ENCODE measurements at regions not wholly inside any gene's neighbourhood (a gene's known extent, or its start where the extent isn't known, plus 50 kb on each side); places are given as distances from the start of the nearest gene placed in this dataset.

DNA sequence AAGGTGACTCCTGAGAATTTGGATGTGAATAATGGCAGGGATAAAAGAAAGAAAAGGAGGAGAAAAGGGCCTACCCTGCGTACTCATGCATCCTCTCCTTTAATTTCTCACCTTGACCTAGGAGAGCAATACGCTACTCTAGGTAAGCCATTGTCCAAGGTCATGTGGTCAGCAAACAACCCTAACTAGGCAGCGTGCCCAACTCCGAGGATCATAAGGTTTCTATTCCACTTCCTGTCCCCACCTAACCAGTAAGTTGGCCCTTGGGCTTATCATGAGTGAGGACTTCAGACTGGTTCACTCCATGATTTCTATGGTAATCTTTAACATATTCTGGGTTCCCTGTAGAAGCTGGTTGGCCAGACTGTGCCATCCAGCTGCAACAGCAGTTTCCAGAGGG, 315.1 kb upstream of the CCL2 start:
- H4K20me1 ChIP-seq (ENCODE audit: insufficient read depth, low read length) = no peaks in the 10 kb centered on the region
- no peaks in the 10 kb centered on the region for H3K79me2 ChIP-seq (ENCODE audit: low read length)
- no peaks in the 10 kb centered on the region for H3K27me3 ChIP-seq (replicated peaks; ENCODE audit: insufficient read depth, low read length)
- H3K36me3 ChIP-seq (replicated peaks; ENCODE audit: insufficient read depth, low read length) = no peaks in the 10 kb centered on the region
- H3K4me2 ChIP-seq (ENCODE audit: low read depth, low read length) = no peak overlapping the region
- no peak overlapping the region for H3K27ac ChIP-seq (ENCODE audit: low read length)
- no peak overlapping the region for H3K4me3 ChIP-seq (ENCODE audit: low read length)
- no peaks in the 10 kb centered on the region for H3F3A ChIP-seq (ENCODE audit: insufficient read depth, low read length)
- no peak for TF ChIP-seq EZH2phosphoT487 (IDR thresholded peaks at IDR 0.05; ENCODE audit: low read length)
- no peak for TF ChIP-seq EZH2 (optimal IDR thresholded peaks at IDR 0.05; ENCODE audit: low read depth, low read length)
- H3K9me2 ChIP-seq (replicated peaks; ENCODE audit: insufficient read depth, low read length) = no peaks in the 10 kb centered on the region
- H2AFZ ChIP-seq (ENCODE audit: low read length) = no peak overlapping the region
- no peak for DNase-seq
- no peaks in the 10 kb centered on the region for H3K9me3 ChIP-seq (replicated peaks; ENCODE audit: insufficient read depth, low read length)
- no peak overlapping the region for H3K9ac ChIP-seq (ENCODE audit: low read length)
- H3K4me1 ChIP-seq (ENCODE audit: low read length) = no peaks in the 10 kb centered on the region

DNA sequence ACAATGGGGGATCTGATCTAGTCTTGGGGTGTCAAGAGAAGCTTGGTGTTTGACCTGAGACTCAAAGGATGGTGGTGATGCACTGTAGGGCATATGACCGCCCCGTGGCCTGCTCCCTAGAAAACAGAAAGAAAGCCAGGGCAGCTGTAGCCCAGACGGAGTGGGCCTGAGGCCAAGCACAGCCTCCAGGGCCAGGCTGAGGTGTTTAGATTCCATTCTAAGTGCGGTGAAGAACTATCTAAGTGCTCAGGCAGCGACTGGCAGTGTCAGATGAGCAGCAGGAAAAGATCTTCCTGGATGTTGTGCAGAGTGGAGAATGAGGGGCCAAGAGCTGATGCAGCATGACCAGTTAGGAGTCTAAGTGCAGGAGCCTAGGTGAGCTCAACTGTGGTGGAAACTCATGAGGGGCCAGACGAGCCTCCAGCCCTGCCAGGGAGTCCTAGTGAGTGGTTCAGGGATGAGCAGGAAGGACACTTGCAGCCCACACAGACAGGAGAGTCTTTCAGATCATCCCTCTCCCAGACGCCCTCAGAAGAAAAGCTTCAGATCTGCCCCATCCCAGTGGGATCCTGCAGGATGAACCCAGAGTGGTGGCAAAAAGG, 314.2 kb upstream of the CCL2 start:
- no peak for TF ChIP-seq EZH2 (optimal IDR thresholded peaks at IDR 0.05; ENCODE audit: low read depth, low read length)
- TF ChIP-seq EZH2phosphoT487 (IDR thresholded peaks at IDR 0.05; ENCODE audit: low read length) = no peak
- TF ChIP-seq, protein P1, sequence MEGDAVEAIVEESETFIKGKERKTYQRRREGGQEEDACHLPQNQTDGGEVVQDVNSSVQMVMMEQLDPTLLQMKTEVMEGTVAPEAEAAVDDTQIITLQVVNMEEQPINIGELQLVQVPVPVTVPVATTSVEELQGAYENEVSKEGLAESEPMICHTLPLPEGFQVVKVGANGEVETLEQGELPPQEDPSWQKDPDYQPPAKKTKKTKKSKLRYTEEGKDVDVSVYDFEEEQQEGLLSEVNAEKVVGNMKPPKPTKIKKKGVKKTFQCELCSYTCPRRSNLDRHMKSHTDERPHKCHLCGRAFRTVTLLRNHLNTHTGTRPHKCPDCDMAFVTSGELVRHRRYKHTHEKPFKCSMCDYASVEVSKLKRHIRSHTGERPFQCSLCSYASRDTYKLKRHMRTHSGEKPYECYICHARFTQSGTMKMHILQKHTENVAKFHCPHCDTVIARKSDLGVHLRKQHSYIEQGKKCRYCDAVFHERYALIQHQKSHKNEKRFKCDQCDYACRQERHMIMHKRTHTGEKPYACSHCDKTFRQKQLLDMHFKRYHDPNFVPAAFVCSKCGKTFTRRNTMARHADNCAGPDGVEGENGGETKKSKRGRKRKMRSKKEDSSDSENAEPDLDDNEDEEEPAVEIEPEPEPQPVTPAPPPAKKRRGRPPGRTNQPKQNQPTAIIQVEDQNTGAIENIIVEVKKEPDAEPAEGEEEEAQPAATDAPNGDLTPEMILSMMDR (IDR thresholded peaks at IDR 0.05; ENCODE audit: low read length) = no peak

DNA sequence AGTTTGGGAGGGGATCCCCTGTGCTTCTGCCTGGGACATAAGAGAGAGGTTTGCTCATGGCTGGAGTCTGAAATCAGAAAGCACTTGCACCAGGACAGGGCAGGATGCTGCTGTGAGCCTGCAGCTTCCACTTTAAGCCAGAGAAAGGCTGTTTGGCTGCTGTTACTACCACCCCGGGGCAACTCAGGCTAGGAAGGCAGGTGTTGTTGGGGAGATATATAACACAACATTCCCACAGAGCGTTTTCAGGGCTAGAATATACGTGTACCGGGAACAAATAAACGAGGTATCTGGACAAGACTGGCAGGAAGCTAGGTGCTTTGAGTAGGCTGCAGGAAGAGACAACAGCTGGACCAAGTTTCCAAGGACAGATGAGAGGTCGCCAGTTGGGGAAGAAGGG, 313.3 kb upstream of the CCL2 start:
- Histone ChIP-seq H3K36me3 (replicated peaks; ENCODE audit: insufficient read depth, low read length) (no peaks in the 10 kb centered on the region), H2AFZ (ENCODE audit: low read length) (no peak overlapping the region), H3K9ac (ENCODE audit: low read length) (no peak overlapping the region), H3F3A (ENCODE audit: insufficient read depth, low read length) (no peaks in the 10 kb centered on the region), H3K4me3 (ENCODE audit: low read length) (no peak overlapping the region), H3K4me2 (ENCODE audit: low read depth, low read length) (no peak overlapping the region), H3K9me3 (replicated peaks; ENCODE audit: insufficient read depth, low read length) (no peaks in the 10 kb centered on the region), H4K20me1 (ENCODE audit: insufficient read depth, low read length) (no peaks in the 10 kb centered on the region), H3K27me3 (replicated peaks; ENCODE audit: insufficient read depth, low read length) (no peaks in the 10 kb centered on the region), H3K4me1 (ENCODE audit: low read length) (no peaks in the 10 kb centered on the region), H3K79me2 (ENCODE audit: low read length) (no peaks in the 10 kb centered on the region), H3K27ac (ENCODE audit: low read length) (no peak overlapping the region), H3K9me2 (replicated peaks; ENCODE audit: insufficient read depth, low read length) (no peaks in the 10 kb centered on the region)
- TF ChIP-seq EZH2phosphoT487 (IDR thresholded peaks at IDR 0.05; ENCODE audit: low read length) (no peak), EZH2 (optimal IDR thresholded peaks at IDR 0.05; ENCODE audit: low read depth, low read length) (no peak)
- TF ChIP-seq, protein P1 (IDR thresholded peaks at IDR 0.05; ENCODE audit: low read length) = no peak
- no peak for DNase-seq

More for the DNA sequence above, 314.2 kb upstream of the CCL2 start:
- H3K79me2 ChIP-seq (ENCODE audit: low read length) = no peaks in the 10 kb centered on the region
- no peaks in the 10 kb centered on the region for H3K9me2 ChIP-seq (replicated peaks; ENCODE audit: insufficient read depth, low read length)
- no peaks in the 10 kb centered on the region for H3K9me3 ChIP-seq (replicated peaks; ENCODE audit: insufficient read depth, low read length)
- H3K27me3 ChIP-seq (replicated peaks; ENCODE audit: insufficient read depth, low read length) = no peaks in the 10 kb centered on the region
- H3F3A ChIP-seq (ENCODE audit: insufficient read depth, low read length) = no peaks in the 10 kb centered on the region
- H2AFZ ChIP-seq (ENCODE audit: low read length) = no peak overlapping the region
- no peaks in the 10 kb centered on the region for H3K36me3 ChIP-seq (replicated peaks; ENCODE audit: insufficient read depth, low read length)
- no peaks in the 10 kb centered on the region for H3K4me1 ChIP-seq (ENCODE audit: low read length)
- no peak overlapping the region for H3K4me3 ChIP-seq (ENCODE audit: low read length)
- no peak for DNase-seq
- H3K27ac ChIP-seq (ENCODE audit: low read length) = no peak overlapping the region
- no peak overlapping the region for H3K9ac ChIP-seq (ENCODE audit: low read length)
- H3K4me2 ChIP-seq (ENCODE audit: low read depth, low read length) = no peak overlapping the region
- H4K20me1 ChIP-seq (ENCODE audit: insufficient read depth, low read length) = no peaks in the 10 kb centered on the region

DNA sequence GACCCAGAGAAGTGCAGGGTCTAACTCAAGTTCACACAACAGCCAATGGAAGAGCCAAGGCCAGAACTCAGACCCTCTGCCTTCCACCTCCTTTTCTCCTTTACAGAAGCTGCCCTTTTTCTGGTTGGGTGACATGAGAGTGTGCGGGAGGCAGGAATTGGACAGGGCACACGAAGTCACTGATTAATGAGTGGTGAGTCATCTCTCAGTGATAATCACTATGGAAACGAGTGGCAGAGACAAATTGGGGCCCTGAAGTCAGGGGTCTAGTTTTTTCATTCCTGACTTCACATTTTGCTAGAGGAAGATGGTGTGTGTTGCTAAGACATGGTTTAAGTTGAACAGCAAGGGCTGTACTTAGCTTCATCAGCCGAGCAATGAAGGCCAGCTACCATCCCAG, 312.7 kb upstream of the CCL2 start:
- H3K27ac ChIP-seq (ENCODE audit: low read length) = no peak overlapping the region
- no peaks in the 10 kb centered on the region for H3K36me3 ChIP-seq (replicated peaks; ENCODE audit: insufficient read depth, low read length)
- no peak overlapping the region for H3K9ac ChIP-seq (ENCODE audit: low read length)
- no peaks in the 10 kb centered on the region for H3F3A ChIP-seq (ENCODE audit: insufficient read depth, low read length)
- H3K4me1 ChIP-seq (ENCODE audit: low read length) = no peaks in the 10 kb centered on the region
- no peak overlapping the region for H3K4me3 ChIP-seq (ENCODE audit: low read length)
- no peaks in the 10 kb centered on the region for H3K9me2 ChIP-seq (replicated peaks; ENCODE audit: insufficient read depth, low read length)
- H3K9me3 ChIP-seq (replicated peaks; ENCODE audit: insufficient read depth, low read length) = no peaks in the 10 kb centered on the region
- H3K79me2 ChIP-seq (ENCODE audit: low read length) = no peaks in the 10 kb centered on the region
- no peak overlapping the region for H2AFZ ChIP-seq (ENCODE audit: low read length)
- DNase-seq = no peak
- no peaks in the 10 kb centered on the region for H4K20me1 ChIP-seq (ENCODE audit: insufficient read depth, low read length)
- H3K4me2 ChIP-seq (ENCODE audit: low read depth, low read length) = no peak overlapping the region
- no peaks in the 10 kb centered on the region for H3K27me3 ChIP-seq (replicated peaks; ENCODE audit: insufficient read depth, low read length)
- TF ChIP-seq EZH2phosphoT487 (IDR thresholded peaks at IDR 0.05; ENCODE audit: low read length) (no peak), EZH2 (optimal IDR thresholded peaks at IDR 0.05; ENCODE audit: low read depth, low read length) (no peak)
- TF ChIP-seq, protein P1 (IDR thresholded peaks at IDR 0.05; ENCODE audit: low read length) = no peak

Data from MM.1S (cell line).